ENCODE measurements at regions not wholly inside any gene's neighbourhood (a gene's known extent, or its start where the extent isn't known, plus 50 kb on each side); places are given as distances from the start of the nearest gene placed in this dataset.

GRCh38 chr14:51515611-51516010 is 136.1 kb upstream of the FRMD6 start:
- no peaks in the 10 kb centered on the region for H3K9me3 ChIP-seq
- intact Hi-C loops (cut with DNase I; ENCODE audit: low total_unique reads): no loop called here
- no peaks in the 10 kb centered on the region for H3K36me3 ChIP-seq
- no peak for DNase-seq
- TF ChIP-seq CTCF (IDR thresholded peaks at IDR 0.05) (no peak), EP300 (IDR thresholded peaks at IDR 0.05) (no peak), POLR2AphosphoS5 (IDR thresholded peaks at IDR 0.05) (no peak), POLR2A (IDR thresholded peaks at IDR 0.05) (no peak)
- H3K27me3 ChIP-seq: no peaks in the 10 kb centered on the region
- no peak overlapping the region for H3K4me3 ChIP-seq
- no peaks in the 10 kb centered on the region for H3K4me1 ChIP-seq
- no peak overlapping the region for H3K27ac ChIP-seq
- WGBS, 5 donors: 75 to 84% (median 81%) methylated on average over 3 of the region's 3 CpGs

- no peaks in the 10 kb centered on the region for H3K9me3 ChIP-seq
- no peaks in the 10 kb centered on the region for H3K4me1 ChIP-seq
- H3K36me3 ChIP-seq: no peaks in the 10 kb centered on the region
- WGBS, 5 donors: 39 to 59% (median 55%) methylated on average over 4 of the region's 4 CpGs
- TF ChIP-seq POLR2A (IDR thresholded peaks at IDR 0.05): no peak
- no peak for TF ChIP-seq POLR2AphosphoS5 (IDR thresholded peaks at IDR 0.05)
- TF ChIP-seq CTCF (IDR thresholded peaks at IDR 0.05): no peak
- no peaks in the 10 kb centered on the region for H3K27me3 ChIP-seq
- intact Hi-C loops (cut with DNase I; ENCODE audit: low total_unique reads): no loop called here
- H3K4me3 ChIP-seq: no peak overlapping the region
- H3K27ac ChIP-seq: no peak overlapping the region
- DNase-seq: peak in 1 of 2 donors; percentile 88
These were observed 134.9 kb upstream of the FRMD6 start for GRCh38 chr14:51516706-51517395.

GRCh38 chr14:51518280-51518679 is 133.4 kb upstream of the FRMD6 start:
- WGBS, 5 donors: 87 to 93% (median 90%) methylated on average over 3 of the region's 3 CpGs
- no peaks in the 10 kb centered on the region for H3K27me3 ChIP-seq
- no peaks in the 10 kb centered on the region for H3K4me1 ChIP-seq
- H3K9me3 ChIP-seq: no peaks in the 10 kb centered on the region
- no peaks in the 10 kb centered on the region for H3K36me3 ChIP-seq
- no peak for TF ChIP-seq EP300 (IDR thresholded peaks at IDR 0.05)
- TF ChIP-seq POLR2A (IDR thresholded peaks at IDR 0.05): no peak
- no peak for TF ChIP-seq CTCF (IDR thresholded peaks at IDR 0.05)
- no peak for TF ChIP-seq POLR2AphosphoS5 (IDR thresholded peaks at IDR 0.05)
- H3K27ac ChIP-seq: no peak overlapping the region
- no peak for DNase-seq
- no peak overlapping the region for H3K4me3 ChIP-seq
- intact Hi-C loops (cut with DNase I; ENCODE audit: low total_unique reads): no loop called here

GRCh38 chr14:51518711-51519110 is 133.0 kb upstream of the FRMD6 start:
- no peaks in the 10 kb centered on the region for H3K9me3 ChIP-seq
- H3K4me3 ChIP-seq: no peak overlapping the region
- intact Hi-C loops (cut with DNase I; ENCODE audit: low total_unique reads): no loop called here
- no peaks in the 10 kb centered on the region for H3K27me3 ChIP-seq
- DNase-seq: no peak
- no peaks in the 10 kb centered on the region for H3K4me1 ChIP-seq
- 80 to 88% (median 83%) methylated on average over 2 of the region's 2 CpGs for WGBS, 5 donors
- no peaks in the 10 kb centered on the region for H3K36me3 ChIP-seq
- no peak for TF ChIP-seq EP300 (IDR thresholded peaks at IDR 0.05)
- TF ChIP-seq POLR2AphosphoS5 (IDR thresholded peaks at IDR 0.05): no peak
- H3K27ac ChIP-seq: no peak overlapping the region

GRCh38 chr14:51520087-51520486 is 131.6 kb upstream of the FRMD6 start:
- no peak overlapping the region for H3K4me3 ChIP-seq
- H3K4me1 ChIP-seq: no peaks in the 10 kb centered on the region
- H3K27ac ChIP-seq: no peak overlapping the region
- no peaks in the 10 kb centered on the region for H3K36me3 ChIP-seq
- H3K9me3 ChIP-seq: no peaks in the 10 kb centered on the region
- no peaks in the 10 kb centered on the region for H3K27me3 ChIP-seq
- intact Hi-C loops (cut with DNase I; ENCODE audit: low total_unique reads): no loop called here
- TF ChIP-seq EP300 (IDR thresholded peaks at IDR 0.05) (no peak), POLR2A (IDR thresholded peaks at IDR 0.05) (no peak), POLR2AphosphoS5 (IDR thresholded peaks at IDR 0.05) (no peak), CTCF (IDR thresholded peaks at IDR 0.05) (no peak)
- no peak for DNase-seq
- 60 to 91% (median 75%) methylated on average over 1 of the region's 1 CpG for WGBS, 5 donors
